Immature natural killer cell (primary cell): ENCODE measurements at regions not wholly inside any gene's neighbourhood (a gene's known extent, or its start where the extent isn't known, plus 50 kb on each side); places are given as distances from the start of the nearest gene placed in this dataset.

Source experiments
- DNase-seq, 3 donors: peaks; one replicate each; pipeline ENCODE4 v3.0.0; 2022; ENCODE audit warnings: mixed read lengths in 1 of 3
- H3K27ac Mint-ChIP-seq, 6 donors: one replicate each; pipeline ENCODE4 v1.8.0; 2020; ENCODE audit warnings: mixed read lengths in 6 of 6, mild to moderate bottlenecking in 5 of 6, inconsistent platforms in 4 of 6, moderate library complexity in 3 of 6
- H3K27me3 Mint-ChIP-seq, 3 donors: one replicate each; pipeline ENCODE4 v1.8.0; 2020 to 2021; ENCODE audit warnings: low read depth in 3 of 3, mild to moderate bottlenecking in 3 of 3, mixed read lengths in 3 of 3, moderate library complexity in 3 of 3, inconsistent platforms in 1 of 3
- H3K36me3 Mint-ChIP-seq, 3 donors: one replicate each; pipeline ENCODE4 v1.8.0; 2020; ENCODE audit warnings: mixed read lengths in 3 of 3, inconsistent platforms in 2 of 3, mild to moderate bottlenecking in 2 of 3
- H3K4me1 Mint-ChIP-seq, 2 donors: one replicate each; pipeline ENCODE4 v1.8.0; 2020; ENCODE audit warnings: inconsistent platforms in 2 of 2, mild to moderate bottlenecking in 2 of 2, mixed read lengths in 2 of 2, moderate library complexity in 1 of 2
- H3K4me3 Mint-ChIP-seq, 5 donors: one replicate each; pipeline ENCODE4 v1.8.0; 2020; ENCODE audit warnings: mild to moderate bottlenecking in 5 of 5, mixed read lengths in 5 of 5, inconsistent platforms in 3 of 5, moderate library complexity in 3 of 5
- H3K9me3 Mint-ChIP-seq, 6 donors: one replicate each; pipeline ENCODE4 v1.8.0; 2020; ENCODE audit warnings: mild to moderate bottlenecking in 6 of 6, mixed read lengths in 6 of 6, inconsistent platforms in 4 of 6, moderate library complexity in 3 of 6

GRCh38 chr12:94762259-94762942, 112.0 kb upstream of the TMCC3 start:
- H3K4me3 Mint-ChIP-seq, result no peak overlapping the region
- H3K4me1 Mint-ChIP-seq, result peaks cover 11 to 14% of the 10 kb centered on the region in 2 donors
- DNase-seq, result no peak
- no peaks in the 10 kb centered on the region for H3K36me3 Mint-ChIP-seq
- H3K27ac Mint-ChIP-seq, result peak overlapping the region in 3 of 6 donors; percentile 13 to 50 (median 47)
- H3K9me3 Mint-ChIP-seq, result no peaks in the 10 kb centered on the region
- H3K27me3 Mint-ChIP-seq, result peaks cover 3 to 13% (median 10%) of the 10 kb centered on the region in 3 donors

GRCh38 chr12:94761559-94761958, 111.2 kb upstream of the TMCC3 start:
- H3K4me1 Mint-ChIP-seq, result peaks cover 11 to 14% of the 10 kb centered on the region in 2 donors
- H3K4me3 Mint-ChIP-seq, result no peak overlapping the region

DNA sequence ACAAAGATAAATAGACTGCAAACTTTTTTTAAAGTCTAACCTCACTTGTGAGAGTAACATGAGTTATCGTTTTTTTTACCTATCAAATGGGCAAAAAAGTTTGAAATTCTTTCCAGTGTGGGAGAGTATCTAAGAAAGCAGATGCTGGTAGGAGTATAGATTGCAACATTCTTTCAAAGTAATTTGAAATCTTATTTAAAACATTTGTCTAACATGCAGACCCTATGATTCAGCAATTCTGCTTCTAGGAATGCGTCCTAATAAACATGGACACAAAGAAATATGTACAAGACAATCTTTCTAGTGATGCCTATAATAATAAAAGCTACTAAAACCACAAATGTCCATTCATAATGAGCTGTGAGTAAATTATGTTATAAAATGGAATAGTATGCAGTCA, 110.4 kb upstream of the TMCC3 start:
- Mint-ChIP-seq H3K27ac (no peak overlapping the region), H3K36me3 (no peaks in the 10 kb centered on the region), H3K9me3 (no peaks in the 10 kb centered on the region), H3K27me3 (peaks cover 3 to 11% (median 10%) of the 10 kb centered on the region in 3 donors), H3K4me1 (peaks cover 11 to 14% of the 10 kb centered on the region in 2 donors), H3K4me3 (no peak overlapping the region)
- no peak for DNase-seq

More at GRCh38 chr12:94761559-94761958, 111.2 kb upstream of the TMCC3 start:
- H3K27ac Mint-ChIP-seq, result no peak overlapping the region
- H3K36me3 Mint-ChIP-seq, result no peaks in the 10 kb centered on the region
- peaks cover 3 to 11% (median 10%) of the 10 kb centered on the region in 3 donors for H3K27me3 Mint-ChIP-seq
- no peak for DNase-seq
- H3K9me3 Mint-ChIP-seq, result no peaks in the 10 kb centered on the region

DNA sequence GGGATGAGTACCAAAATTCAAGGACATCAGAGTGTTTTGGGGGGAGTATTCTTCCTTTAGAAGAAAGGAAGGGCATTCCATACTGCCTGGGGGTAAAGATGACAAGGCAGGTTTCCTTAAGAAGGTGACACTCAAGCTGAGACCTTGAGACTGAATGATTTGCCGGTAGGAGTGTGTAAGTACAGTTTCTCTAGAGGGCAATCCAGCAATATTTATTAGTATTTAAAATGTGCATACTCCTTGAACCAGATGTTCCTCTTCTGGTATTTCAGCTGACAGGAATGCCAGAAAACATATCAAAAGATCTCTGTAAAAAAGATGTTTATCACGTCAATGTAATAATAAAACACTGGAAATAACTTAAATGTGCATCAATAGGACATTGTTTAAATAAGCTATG, 106.4 kb upstream of the TMCC3 start:
- Mint-ChIP-seq H3K4me3 (no peak overlapping the region), H3K36me3 (no peaks in the 10 kb centered on the region), H3K4me1 (peaks cover 10 to 17% of the 10 kb centered on the region in 2 donors), H3K27ac (no peak overlapping the region), H3K9me3 (no peaks in the 10 kb centered on the region), H3K27me3 (peaks cover 3 to 12% (median 3%) of the 10 kb centered on the region in 3 donors)
- no peak for DNase-seq

GRCh38 chr12:94755598-94755997, 105.2 kb upstream of the TMCC3 start:
- Mint-ChIP-seq H3K27me3 (peaks cover 3 to 12% (median 4%) of the 10 kb centered on the region in 3 donors), H3K36me3 (no peaks in the 10 kb centered on the region), H3K4me1 (peaks cover 10 to 17% of the 10 kb centered on the region in 2 donors), H3K4me3 (no peak overlapping the region), H3K9me3 (no peaks in the 10 kb centered on the region), H3K27ac (no peak overlapping the region)
- DNase-seq, result no peak

DNA sequence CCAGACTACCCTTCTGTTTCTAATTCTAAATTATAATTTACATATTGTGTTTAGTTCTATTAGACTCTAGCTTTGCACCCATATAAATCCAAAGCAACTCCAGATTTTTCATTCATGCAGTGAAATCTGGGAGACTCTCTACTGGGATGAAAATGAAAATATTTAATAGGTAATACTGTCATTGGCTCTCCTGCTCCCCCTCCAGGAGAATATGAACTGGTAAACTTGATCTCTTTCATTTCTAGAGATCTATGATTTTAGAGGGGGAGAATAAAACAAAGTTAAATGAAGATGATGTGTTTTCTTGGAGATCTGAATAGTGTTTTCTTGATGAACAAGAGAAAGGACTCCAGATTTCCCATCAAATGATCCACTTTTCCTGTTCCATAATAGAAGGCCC, 104.3 kb upstream of the TMCC3 start:
- H3K9me3 Mint-ChIP-seq, result no peaks in the 10 kb centered on the region
- no peaks in the 10 kb centered on the region for H3K36me3 Mint-ChIP-seq
- DNase-seq, result peak in 1 of 3 donors; percentile 3
- peaks cover 3 to 12% (median 4%) of the 10 kb centered on the region in 3 donors for H3K27me3 Mint-ChIP-seq
- no peak overlapping the region for H3K27ac Mint-ChIP-seq
- peaks cover 10 to 17% of the 10 kb centered on the region in 2 donors for H3K4me1 Mint-ChIP-seq
- no peak overlapping the region for H3K4me3 Mint-ChIP-seq

- Mint-ChIP-seq H3K9me3 (no peaks in the 10 kb centered on the region), H3K4me1 (peaks cover 10 to 17% of the 10 kb centered on the region in 2 donors), H3K27me3 (peaks cover 3 to 15% (median 5%) of the 10 kb centered on the region in 3 donors), H3K27ac (peak overlapping the region in 1 of 6 donors; percentile 62), H3K36me3 (no peaks in the 10 kb centered on the region), H3K4me3 (peak overlapping the region in 1 of 5 donors; percentile 12)
- peak; percentile 16 to 28 (median 27) for DNase-seq
These were observed 102.8 kb upstream of the TMCC3 start for GRCh38 chr12:94753036-94753679.

- H3K27ac Mint-ChIP-seq, result no peak overlapping the region
- no peak for DNase-seq
These were observed 100.5 kb upstream of the TMCC3 start for GRCh38 chr12:94750864-94751263.

DNA sequence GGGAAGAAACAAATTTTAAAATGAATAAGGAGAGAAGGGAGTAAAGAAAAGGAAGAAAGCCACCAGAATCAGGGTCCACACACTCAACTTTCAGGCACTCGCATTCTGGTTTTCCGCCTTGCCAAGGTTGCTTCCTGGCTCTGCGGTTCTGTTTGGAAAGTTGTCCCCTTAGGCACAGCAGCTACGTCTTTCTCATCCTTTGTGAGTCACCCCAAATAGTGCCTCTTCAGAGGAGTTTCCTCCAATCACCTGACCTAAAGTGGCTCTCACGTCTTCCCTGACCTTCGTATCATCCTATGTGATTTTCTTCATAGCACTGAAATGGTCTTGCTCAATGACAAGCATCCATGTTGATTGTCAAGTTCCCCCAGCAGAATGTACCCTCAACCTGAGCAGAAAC, 99.5 kb upstream of the TMCC3 start:
- Mint-ChIP-seq H3K36me3 (no peaks in the 10 kb centered on the region), H3K9me3 (no peaks in the 10 kb centered on the region), H3K4me3 (no peak overlapping the region), H3K27ac (no peak overlapping the region), H3K27me3 (peaks cover 3 to 8% (median 5%) of the 10 kb centered on the region in 3 donors), H3K4me1 (peaks cover 10 to 17% of the 10 kb centered on the region in 2 donors)
- DNase-seq, result no peak

More at GRCh38 chr12:94750864-94751263, 100.5 kb upstream of the TMCC3 start:
- no peaks in the 10 kb centered on the region for H3K9me3 Mint-ChIP-seq
- H3K36me3 Mint-ChIP-seq, result no peaks in the 10 kb centered on the region
- peaks cover 10 to 17% of the 10 kb centered on the region in 2 donors for H3K4me1 Mint-ChIP-seq
- peaks cover 3 to 9% (median 5%) of the 10 kb centered on the region in 3 donors for H3K27me3 Mint-ChIP-seq
- H3K4me3 Mint-ChIP-seq, result no peak overlapping the region

DNA sequence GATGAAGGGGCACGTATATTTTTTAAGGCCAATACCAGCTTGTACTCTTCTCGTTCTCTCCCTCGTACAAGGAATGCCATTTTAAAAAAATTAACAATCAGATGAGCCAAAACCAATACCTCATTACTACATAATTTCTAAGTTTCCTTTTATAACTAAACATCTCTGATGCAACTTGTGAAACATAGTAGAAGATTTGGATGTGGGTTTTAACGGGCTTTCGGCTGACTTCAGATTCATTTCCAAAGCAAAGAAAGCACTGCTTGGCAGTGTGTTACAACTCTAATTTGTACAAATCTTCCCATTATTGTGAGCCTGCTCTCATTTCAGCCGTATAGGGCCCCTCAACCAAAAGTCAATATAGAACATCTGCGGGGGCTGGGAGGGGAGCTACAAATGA, 99.1 kb upstream of the TMCC3 start:
- H3K27ac Mint-ChIP-seq, result no peak overlapping the region
- DNase-seq, result no peak
- peaks cover 3 to 6% (median 5%) of the 10 kb centered on the region in 3 donors for H3K27me3 Mint-ChIP-seq
- no peaks in the 10 kb centered on the region for H3K9me3 Mint-ChIP-seq
- no peak overlapping the region for H3K4me3 Mint-ChIP-seq
- peaks cover 10 to 17% of the 10 kb centered on the region in 2 donors for H3K4me1 Mint-ChIP-seq
- H3K36me3 Mint-ChIP-seq, result no peaks in the 10 kb centered on the region

DNA sequence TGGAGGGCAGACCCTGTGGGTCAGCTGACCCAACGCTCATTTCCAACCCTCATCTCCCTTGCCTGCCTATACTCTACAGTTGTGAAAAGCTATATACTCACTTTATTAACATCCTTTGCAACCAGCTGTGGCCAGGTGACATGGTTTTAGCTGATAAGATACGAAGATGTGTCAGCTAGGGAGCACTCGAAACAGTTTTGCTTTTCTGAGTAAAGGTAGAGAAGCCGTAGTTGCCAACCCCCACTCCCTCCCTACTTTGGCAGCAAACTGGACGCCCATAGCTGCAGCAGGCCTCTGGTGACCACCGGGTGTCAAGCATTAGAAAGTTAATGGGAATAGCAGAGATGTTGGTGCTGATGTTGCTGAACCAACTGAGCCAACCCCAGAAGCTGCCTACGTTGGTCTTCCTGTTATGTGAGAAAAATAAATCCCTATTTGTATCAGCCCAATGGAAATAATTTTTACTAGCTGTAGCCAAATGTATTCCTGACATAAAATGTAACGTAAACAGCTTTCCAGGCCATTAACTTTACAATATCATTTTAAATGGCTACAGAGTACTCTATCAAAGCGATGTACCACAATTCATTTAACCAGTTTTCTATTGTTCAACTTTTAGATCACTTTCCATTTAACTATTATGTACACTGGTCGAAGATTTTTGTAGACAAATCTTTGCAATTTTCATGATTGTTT, 98.5 kb upstream of the TMCC3 start:
- H3K27me3 Mint-ChIP-seq, result peaks cover 3 to 8% (median 6%) of the 10 kb centered on the region in 3 donors
- peaks cover 7 to 11% of the 10 kb centered on the region in 2 donors for H3K4me1 Mint-ChIP-seq
- no peaks in the 10 kb centered on the region for H3K36me3 Mint-ChIP-seq
- DNase-seq, result no peak
- H3K9me3 Mint-ChIP-seq, result no peaks in the 10 kb centered on the region
- H3K27ac Mint-ChIP-seq, result no peak overlapping the region
- H3K4me3 Mint-ChIP-seq, result no peak overlapping the region

DNA sequence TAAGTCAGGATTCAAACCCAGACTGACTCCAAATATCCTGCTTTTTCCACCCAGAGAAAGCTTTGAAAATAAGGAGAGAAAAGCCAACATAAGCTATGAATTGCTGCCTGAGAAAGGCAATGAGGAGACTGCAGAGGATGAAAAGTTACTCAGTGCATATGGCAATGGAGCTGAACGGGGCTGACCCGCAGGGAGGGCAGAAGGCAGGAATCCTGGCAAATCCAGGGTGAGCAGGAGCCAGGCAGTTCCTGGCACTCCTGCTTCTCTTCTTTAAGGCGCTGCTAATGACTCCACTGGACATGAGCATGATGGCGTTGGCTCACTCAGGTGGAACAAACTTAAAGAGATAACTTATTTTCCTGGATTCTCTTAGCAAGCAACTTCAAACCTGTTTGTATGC, 95.2 kb upstream of the TMCC3 start:
- Mint-ChIP-seq H3K4me3 (no peak overlapping the region), H3K27me3 (peaks cover 4 to 6% (median 4%) of the 10 kb centered on the region in 3 donors), H3K36me3 (no peaks in the 10 kb centered on the region), H3K9me3 (no peaks in the 10 kb centered on the region), H3K27ac (no peak overlapping the region), H3K4me1 (no peaks in the 10 kb centered on the region)
- no peak for DNase-seq

- Mint-ChIP-seq H3K27me3 (peaks cover 3 to 6% (median 4%) of the 10 kb centered on the region in 3 donors), H3K27ac (peak overlapping the region in 2 of 6 donors; percentile 5 to 19), H3K9me3 (no peaks in the 10 kb centered on the region), H3K4me1 (no peaks in the 10 kb centered on the region), H3K4me3 (no peak overlapping the region), H3K36me3 (no peaks in the 10 kb centered on the region)
- DNase-seq, result no peak
These were observed 92.8 kb upstream of the TMCC3 start for GRCh38 chr12:94743174-94743573.
